Activated CD4-positive, alpha-beta T cell treated with anti-CD3 and anti-CD28 coated beads, Interleukin-2, amount 50 U/mL, for 4 hours (primary cell): ENCODE measurements at regions not wholly inside any gene's neighbourhood (a gene's known extent, or its start where the extent isn't known, plus 50 kb on each side); places are given as distances from the start of the nearest gene placed in this dataset.

Experiments used
- DNase-seq, 2 experiments: peaks; one replicate each; pipeline ENCODE4 v3.0.0-alpha.2; 2020

DNA sequence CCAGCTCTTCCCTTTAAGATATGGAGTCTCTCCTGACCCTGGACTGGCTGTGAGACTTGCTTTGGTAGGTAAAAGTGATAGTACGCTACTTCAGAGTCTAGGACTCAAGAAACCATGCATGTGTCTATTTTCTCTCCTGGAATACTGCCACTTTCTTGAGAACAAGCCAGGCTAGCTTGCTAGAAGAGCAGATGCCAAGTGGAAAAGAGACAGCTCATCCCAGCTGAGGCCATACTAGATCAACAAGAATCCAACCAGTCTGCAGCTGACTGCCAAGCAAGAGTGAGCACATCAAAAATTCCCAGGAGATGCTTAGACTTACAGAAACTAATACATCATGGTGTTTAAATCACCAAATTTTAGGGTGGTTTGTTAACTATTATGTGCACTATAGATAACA lies 208.3 kb upstream of the RBMS3 start:
- no peak for DNase-seq

DNA sequence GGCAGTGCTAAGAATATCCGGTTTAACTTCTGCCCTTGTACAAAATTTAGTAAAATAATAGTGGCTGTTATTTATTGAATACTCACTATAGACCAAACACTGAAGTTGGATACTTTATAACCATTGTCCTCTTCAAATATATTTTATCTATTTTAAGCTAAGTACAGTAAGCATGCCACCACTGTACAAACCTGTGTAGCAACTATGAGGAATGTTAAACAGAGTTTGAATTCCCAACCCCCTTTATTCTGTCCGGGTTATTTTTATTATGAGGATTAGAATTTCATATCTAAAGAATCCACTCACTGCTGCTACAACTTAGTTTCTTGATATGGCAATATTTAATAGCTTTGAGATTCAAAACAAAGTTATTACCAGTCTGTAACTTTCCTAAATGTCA lies 203.5 kb upstream of the RBMS3 start:
- DNase-seq: no peak

DNA sequence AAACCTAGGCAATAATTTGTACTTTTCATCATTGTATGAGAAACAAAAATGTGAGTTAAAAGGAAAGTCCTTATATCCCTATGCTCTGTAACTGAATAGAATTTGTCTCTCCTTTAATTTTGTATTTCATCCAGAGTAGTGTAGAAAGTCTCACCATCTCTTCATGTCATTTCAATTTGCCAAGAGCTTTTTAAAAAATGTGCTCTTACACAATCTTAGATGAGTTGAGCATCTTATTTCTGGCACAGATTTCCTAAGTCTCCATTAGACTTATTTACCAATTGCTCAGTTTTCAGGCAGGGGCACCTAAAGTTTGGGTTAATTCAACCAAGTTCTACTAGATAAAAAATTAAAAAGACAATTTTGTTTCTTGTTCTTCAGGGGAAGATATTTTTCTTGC lies 201.5 kb upstream of the RBMS3 start:
- no peak for DNase-seq

DNA sequence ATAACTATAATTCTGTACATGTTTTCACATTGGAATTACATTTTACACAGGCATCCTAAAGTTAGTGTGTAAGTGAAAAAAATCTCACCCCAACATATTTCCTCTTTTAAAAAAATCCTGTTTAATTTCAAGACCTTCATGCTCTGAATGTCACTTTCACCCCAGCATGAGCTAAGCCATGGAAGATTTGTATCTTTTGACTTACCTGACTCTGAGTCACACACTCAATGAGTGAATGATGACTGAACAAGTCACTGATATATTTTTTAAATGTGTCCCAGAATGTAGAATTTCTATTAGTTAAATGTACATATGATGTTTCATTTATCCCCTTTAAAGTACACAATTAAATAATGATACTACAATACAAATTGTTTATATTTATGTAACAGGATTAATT lies 199.9 kb upstream of the RBMS3 start:
- DNase-seq: no peak

DNA sequence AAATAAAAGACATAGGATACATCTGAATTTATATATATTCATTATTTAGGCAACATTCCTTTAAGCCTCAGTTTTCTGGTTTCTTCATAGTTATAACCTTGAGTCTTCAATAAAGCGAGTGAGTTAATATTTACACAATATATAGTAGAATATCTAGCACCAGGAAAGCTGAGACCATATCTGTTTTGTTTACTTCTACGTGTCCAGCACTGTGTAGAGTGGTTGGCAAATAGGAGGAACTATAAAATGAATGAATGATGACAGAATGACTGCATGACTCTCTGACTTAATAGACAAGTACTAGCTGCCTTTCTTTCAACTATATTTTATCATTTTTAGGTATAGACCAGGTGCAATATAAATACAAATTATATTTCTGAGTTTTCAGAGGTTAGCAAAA lies 197.8 kb upstream of the RBMS3 start:
- DNase-seq: no peak

DNA sequence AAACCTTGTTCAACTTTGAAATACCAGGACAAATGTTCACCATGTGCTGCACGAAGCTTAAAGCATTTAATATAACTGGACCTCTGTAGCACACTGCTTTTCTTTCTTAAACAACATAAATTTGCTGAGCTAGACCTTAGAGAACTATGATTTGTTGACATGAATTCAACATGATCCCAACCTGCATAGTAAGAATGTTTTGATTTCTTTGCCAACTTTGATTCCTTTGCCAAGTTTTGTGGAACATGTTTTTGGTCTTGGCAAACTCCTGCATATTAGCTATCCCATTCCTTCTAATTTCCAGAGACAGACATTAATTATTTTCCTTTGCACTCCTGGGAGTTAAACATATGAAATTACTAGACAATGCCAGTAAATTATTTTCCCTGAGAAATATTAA lies 197.2 kb upstream of the RBMS3 start:
- DNase-seq: no peak

DNA sequence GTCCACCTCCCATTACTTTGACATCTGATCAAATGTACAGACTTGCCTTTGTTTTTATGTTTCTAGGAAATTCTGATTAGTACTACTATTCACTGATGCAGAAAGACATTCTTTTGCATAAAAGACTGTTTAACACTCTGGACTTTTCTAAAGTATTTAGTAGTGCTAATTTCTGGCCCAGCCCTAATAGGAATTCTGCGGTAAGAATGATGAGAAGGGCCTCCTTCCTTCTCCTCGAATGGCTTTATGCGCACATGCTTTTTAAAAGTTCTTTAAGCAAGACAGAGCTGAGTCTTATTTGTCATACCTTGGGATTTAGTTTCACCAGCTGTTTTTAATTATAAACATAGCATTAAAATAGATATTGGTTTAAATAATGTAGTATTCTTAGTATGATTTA lies 192.3 kb upstream of the RBMS3 start:
- no peak for DNase-seq

DNA sequence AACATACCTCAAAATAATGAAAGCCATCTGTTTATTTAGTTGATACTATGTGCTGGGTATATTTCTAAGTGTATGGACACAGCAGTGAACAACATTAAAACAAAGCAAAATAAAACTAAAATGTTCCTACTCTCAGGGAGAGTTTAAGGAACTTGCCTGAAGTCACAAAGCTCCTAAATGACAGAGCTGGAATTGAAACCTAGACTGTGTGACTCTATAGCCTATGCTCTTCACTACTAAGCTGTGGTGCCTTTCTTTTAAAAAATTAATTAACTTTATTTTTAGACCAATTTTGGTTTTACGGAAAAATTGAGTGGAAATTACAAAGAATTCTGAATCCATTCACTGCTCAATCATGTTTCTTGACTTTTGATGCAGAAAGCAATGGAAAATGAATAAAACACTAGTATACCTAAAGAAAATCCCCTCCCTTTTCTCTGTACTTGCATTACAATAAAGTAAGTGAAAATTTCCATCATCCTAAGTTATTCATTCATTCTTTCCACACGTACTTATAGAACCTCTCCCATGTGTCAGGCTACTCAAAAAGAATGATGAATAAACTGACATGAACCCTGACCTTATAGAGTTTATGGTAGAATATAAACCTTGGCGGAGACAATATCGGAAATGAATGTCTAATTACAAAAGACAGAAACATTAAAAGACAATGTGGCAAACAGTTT lies 189.8 kb upstream of the RBMS3 start:
- no peak for DNase-seq

DNA sequence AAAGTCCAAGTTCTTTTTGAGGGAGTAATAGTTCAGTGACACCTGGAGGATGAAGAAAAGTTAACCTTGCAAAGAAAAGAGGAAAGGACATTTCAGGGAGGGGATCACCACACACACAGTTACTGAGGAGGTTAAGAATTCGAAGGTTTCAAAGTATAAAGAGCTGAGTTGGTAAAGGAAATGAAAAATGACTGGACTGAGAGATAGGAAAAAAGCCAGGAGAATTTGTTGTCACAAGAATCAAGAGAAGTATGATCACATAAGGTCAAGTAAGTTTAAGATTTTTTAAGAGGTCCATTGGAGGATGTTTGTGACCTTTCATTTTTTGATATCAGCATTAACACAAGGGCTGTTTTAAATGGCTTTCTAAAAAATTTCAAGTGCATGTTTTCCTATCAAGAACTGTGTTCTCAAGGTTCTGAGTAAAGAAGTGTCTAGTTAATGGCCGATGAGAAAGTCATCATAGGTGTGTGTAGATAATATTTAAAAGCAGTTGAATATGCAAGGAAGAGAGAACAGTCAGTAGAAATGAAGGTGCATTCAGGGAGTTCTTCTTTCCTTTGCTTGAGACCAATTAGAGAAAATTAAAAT lies 189.2 kb upstream of the RBMS3 start:
- no peak for DNase-seq

DNA sequence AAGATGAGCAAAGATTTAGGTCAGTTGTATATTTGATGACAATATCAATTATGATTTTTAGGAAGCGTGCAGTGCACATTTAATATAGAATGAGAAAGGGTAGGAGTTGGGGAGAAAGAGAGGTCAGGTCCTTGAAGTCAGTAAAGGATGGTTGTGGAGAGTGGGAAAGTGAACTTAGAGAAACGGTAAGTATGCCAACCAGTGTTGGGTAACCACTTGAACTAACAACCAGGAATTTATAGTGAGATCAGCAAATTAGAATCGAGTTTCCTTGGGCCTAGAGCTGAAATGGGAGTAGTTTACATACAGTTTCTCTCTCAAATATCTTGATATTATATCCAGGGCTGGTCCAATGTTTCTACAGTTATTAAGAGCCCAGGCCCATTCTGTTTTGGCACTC lies 188.5 kb upstream of the RBMS3 start:
- DNase-seq: no peak

DNA sequence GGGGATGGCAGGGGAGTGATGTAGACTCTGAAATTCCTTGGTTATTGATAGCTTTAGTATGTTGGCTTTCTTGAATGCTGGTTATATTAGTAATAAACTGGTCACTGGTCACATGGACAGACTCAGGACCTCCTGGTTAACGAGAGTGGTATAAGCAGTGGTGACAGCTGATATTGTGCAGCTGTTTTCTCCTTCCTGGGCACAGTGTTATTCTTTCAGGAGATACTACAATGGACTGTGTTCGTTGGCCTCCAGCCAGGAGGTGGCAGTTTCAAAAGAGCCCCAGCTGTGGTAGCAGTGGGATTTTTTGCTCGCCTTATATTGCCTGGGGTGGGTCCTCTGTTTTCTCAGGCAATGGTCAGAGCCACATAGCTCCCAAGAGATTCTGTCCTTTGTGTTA lies 181.6 kb upstream of the RBMS3 start:
- no peak for DNase-seq

DNA sequence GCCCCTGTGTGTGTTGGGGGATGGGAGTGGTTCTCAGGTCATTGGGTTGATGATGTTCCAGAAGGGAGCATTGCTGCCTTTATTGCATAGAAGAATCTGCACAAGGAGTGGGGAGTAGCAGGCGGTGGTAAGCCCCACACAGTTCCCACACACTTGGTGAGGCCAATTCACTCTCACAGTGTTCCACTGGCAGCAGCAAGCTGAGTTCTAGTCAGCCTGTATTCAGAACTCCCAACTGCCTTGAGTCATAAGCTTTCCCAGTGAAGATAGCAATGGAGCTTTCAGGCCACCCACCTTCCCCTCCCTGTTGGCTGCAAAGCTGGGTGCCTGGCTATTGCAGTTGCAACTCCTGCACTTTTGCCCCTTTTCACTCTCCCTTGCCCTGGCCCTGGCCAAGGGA lies 181.1 kb upstream of the RBMS3 start:
- no peak for DNase-seq

DNA sequence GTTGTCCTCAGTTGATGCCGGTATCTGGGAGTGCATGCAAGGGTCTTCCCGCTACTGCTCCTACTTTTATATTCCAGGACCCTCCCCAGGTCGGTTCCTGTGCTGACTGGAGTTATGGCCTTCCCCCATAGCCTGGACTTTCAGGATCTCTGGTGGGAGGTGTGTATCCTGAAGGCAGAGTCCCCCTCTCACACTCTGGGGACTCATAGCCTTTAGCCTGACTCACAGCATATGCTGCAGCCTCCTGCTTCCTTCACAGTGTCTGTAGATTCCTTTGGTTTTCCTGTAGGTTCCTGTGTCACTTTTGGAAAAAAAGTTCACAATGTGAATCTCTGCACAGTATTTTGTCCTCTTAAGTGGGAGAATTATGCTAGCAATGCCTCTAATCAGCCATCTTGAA lies 180.6 kb upstream of the RBMS3 start:
- DNase-seq: no peak

DNA sequence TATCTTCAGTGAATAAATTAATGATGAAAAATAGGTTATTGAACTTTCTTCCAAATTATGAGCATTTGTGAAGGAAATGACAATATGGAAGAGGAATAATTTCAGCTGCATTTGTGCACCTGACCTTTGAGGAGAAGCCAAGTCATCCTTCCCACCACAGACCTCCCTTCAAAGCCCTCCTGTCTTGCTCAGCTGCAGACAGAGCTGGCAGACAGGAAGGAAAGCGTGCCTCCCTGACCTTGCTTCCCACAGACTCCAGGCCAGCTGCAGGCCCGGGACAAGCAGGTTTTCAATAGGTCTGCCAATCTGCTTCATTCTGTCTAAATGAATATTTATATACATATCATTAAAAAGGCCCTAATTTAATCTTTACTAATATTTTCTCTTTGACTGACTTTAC lies 152.9 kb upstream of the RBMS3 start:
- DNase-seq: no peak

DNA sequence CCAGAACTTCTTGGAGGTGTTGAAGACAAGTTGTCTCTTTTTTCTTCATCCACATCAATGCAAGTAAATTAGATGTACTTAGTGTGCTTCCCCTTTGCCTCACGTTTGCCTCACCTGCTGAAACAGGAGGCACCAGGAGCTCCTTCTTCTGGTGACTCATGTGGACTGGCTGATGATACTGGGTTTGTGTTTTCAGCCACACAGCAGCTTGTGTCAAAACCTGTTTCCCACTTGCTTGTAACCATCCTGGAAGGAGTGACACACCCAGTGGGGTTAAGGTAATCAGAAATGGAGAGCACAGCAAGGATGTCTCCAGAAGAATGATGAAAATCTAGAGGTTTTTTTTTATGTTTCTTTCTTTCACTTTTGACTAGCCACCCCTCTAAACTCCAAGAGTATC lies 143.3 kb upstream of the RBMS3 start:
- DNase-seq: no peak

DNA sequence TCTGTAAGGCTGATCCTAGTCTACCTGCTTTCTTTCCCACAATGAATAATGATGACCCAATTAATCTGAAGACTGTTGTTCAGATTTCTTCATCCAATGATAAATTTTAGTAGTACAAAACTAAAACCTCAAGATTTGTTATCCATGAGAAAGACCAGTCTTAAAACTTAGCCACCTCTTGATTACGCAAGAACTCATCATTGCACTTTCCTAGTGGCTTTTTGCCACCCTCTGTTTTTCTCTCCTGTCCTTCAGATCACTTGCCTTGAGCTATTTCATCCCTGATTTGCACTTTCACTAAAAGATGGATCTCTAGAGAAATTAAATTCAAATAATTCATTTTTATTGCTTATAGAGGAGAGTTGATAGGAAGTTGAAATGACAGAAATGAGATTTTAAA lies 142.7 kb upstream of the RBMS3 start:
- no peak for DNase-seq

DNA sequence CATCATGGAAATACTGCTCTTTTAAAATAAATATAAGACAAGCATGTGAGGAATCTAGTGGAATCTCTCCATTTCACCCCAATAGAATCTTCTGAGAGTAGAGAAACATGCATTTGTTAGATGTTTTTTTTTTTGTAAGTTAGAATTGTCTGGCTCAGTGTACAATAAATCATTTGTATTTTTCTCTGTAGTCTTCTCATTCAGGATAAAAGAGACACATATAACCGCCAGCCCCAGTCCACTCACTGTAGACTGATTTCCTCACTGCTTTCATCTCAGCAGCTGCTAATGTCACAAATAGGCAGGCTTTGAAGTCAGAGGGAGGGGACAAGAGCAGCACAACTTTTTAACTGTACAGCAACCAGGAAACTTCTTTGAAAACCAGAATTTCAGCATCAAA lies 140.2 kb upstream of the RBMS3 start:
- DNase-seq: no peak

DNA sequence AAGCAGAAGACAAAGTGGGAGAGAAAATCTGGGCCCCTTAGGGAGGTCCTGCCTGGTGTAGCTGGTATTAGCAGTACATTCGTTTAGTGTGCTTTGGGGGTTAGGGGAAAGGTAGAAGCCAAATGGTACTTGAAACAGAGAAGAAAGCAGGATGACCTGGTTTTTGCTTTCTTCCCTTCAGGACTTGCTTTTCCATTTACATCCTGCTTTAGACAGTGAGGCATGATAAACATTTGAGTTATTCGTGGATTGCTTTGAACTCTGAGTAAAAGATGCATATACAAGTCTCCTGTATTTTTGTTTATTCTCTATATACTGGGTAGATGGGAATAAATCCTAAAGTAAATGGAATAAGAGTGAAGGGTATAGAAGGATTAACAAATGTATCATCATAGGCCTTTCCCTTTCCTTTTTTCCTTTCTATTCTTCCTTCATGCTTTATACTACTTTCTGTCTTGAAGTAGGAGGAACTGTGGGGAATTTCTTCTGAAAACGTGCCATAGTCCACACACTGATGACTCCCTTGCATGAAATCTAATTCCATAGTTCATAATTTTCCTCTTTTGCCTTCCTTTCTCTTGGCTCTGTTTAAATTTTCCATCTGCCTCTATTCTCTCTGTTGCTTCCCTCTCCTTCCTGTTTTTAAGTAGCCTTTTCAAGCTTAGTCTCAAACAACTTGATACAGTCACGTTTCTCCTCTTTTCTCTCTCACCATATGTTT lies 139.5 kb upstream of the RBMS3 start:
- DNase-seq: no peak

DNA sequence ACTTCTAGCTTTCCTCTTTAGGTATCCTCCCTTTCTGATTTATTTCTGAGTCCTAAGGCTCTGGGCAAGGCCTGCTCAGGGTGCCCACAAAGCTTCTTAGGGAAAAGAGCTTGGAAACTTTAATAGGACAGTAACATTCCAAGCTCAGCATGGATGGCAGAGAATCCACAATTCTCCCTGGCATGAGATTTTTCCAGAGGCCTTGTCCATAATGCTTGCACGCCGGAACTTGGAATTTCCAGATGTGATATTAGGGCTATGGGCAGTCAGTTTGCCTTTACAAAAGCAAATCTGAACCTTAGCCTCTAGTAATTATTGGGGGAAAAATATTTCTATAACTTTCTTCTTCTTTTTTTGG lies 139.0 kb upstream of the RBMS3 start:
- no peak for DNase-seq

DNA sequence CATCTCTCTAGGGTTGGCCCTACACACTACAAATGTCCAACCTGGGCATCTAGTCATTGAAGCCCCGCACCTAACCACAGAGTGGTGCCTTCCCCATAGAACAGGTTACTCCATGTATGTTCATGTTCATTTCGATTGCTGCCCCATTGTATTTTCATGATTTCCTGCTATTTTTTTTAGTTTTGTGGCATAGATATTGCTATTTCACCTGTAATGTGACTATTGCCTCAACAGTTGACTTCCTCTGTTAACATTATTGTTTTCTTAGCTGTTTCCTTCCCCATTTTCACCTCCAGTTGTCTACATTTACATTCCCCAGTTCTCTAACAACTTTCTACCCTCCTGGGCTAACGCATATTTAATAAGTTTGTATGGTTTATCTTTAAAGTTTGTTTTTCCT lies 137.7 kb upstream of the RBMS3 start:
- DNase-seq: no peak

DNA sequence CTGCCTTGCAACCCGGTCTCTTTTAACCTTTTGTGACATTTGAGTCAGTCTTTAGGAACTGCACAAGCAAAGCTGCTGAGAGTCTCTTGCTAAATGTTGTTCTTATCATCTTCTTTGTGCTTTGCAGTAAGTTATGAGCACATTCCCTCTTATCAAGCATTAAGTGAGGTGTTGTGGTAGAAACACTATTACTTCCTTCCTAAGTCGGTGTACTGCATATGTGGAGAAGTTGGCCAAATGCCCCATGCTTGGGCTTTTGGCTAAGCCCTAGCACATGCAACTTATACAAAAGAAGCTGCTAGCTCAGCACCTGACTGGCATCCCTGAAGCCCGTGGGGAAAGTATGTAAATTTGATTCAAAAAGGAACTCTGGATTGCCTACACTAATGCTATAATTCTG lies 136.5 kb upstream of the RBMS3 start:
- no peak for DNase-seq

DNA sequence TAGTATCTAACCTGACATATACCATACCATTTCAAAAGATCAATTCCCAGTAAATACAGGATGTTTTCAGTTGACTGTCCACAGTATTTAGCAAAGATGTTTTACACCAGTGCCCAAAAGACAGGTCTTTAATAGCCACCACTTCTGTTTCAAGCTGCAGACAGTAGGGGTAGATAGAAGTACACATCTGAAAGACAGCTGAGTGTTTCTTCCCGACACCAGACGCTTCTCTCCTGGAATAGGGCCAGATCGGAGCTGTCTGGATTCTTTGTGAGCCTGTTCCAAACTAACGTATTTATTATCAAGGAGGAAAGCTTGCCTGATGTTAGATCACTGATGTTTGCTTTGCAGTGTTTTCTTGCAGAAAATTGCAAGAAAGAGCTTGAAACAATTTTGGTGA lies 136.1 kb upstream of the RBMS3 start:
- no peak for DNase-seq

DNA sequence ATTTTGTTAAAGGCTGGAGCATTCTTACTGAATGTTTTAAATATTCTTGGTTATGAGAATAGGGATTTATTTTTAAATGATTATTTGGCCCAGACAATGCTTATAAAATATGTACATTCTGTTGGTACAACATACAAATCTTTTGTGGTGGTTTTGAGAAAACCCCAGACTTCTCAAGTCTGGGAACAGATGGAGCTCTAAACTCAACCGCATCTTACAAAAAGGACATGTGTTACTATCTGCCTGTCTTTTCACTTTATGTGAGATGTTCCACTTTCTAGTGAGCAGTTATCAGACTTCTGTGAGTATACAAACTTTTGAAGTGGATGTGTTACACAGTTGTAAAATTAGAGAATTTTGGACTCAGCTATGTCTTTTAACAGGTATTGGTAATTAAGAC lies 135.5 kb upstream of the RBMS3 start:
- DNase-seq: no peak

DNA sequence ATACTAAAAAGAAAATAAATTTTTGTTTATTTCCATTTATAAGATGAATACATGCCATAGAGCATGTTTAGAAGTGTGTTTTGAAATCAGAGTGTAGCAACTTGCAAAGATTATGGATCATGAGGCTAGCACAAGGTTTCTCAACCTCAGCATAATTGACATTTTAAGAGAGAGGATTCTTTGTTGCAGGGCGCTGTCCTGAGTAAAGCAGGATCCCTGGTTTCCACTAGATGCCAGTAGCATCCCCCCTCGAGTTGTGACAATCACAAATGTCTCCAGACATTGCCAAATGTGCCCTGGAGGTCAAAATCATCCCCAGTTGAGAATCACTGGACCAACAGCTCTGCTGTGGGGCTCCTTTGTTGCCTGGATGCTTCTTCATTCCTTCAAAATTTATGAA lies 128.5 kb upstream of the RBMS3 start:
- DNase-seq: no peak

DNA sequence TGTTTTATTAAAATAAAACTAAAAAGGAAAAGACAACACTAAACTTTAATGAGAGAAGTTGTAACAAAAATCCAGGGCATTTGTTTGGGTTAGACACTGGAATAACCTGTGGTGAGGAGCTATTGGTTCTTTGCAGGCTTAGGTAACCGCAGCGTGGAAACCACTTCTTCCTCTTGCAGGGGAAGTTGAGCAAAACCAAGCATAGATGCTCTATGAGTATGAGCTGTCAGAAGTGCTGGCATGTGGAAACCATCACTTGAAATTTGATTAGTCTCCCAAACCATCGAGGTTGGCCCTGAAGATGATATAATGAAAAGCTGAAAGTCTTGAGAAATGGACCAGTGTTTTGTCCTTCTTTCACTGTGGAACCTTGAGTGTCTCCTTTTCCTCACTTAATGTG lies 127.1 kb upstream of the RBMS3 start:
- DNase-seq: no peak
